ENCODE measurements at regions not wholly inside any gene's neighbourhood (a gene's known extent, or its start where the extent isn't known, plus 50 kb on each side); places are given as distances from the start of the nearest gene placed in this dataset.

- DNase-seq: no peak
Observed at GRCh38 chr6:56708810-56709597, 66.3 kb upstream of the DST start.

GRCh38 chr6:56706981-56707726, 64.5 kb upstream of the DST start:
- no peak for DNase-seq

GRCh38 chr6:56699066-56699654, 56.5 kb upstream of the DST start:
- peak; percentile 6 for DNase-seq

GRCh38 chr6:56695702-56696101, 53.0 kb upstream of the DST start:
- DNase-seq: no peak

GRCh38 chr6:56694002-56694401, 51.3 kb upstream of the DST start:
- no peak for DNase-seq

GRCh38 chr6:56693246-56693607, 50.5 kb upstream of the DST start:
- DNase-seq: no peak

- DNase-seq: no peak
Observed at GRCh38 chr6:56692523-56693245, 50.0 kb upstream of the DST start.
